A549 (cell line): ENCODE measurements at regions not wholly inside any gene's neighbourhood (a gene's known extent, or its start where the extent isn't known, plus 50 kb on each side); places are given as distances from the start of the nearest gene placed in this dataset.

Experiments
- ATAC-seq, 2 experiments: fragments of 200-7000 bp in 1 of 2; fragments of >200 bp in 1 of 2; cut with Nextera tagmentation in 1 of 2; cut with Tn5 transposase in 1 of 2; 3 replicates each; pipeline versions ENCODE4 v1.8.0 to v1.9.1; 2018 to 2020; ENCODE audit warnings: mild to moderate bottlenecking in 1 of 2, moderate library complexity in 1 of 2
- CTCF ChIA-PET: fragments of 300-600 bp; sonication (Branson Sonifier 250); formaldehyde crosslinking; extraction: SDS; loops from one replicate; lab custom pipeline; 2021; ENCODE audit warnings: antibody characterized with exemption, inconsistent platforms; lab: Yijun Ruan, JAX
- POLR2A ChIA-PET: fragments of 350-600 bp; formaldehyde crosslinking; extraction: SDS; loops from one replicate; lab custom pipeline; 2021; ENCODE audit warnings: antibody characterized with exemption, inconsistent platforms; lab: Yijun Ruan, JAX
- DNase-seq, 2 experiments: peaks; one replicate each; pipeline versions ENCODE4 v3.0.0 to v3.0.0-alpha.2; 2011 to 2016; ENCODE audit warnings: low read depth in 1 of 2, low spot score in 1 of 2
- FAIRE-seq: peaks from 2 replicates; lab custom pipeline; 2011; peaks lifted over from hg19 to GRCh38; lab: Jason Lieb, UNC
- H3K27ac ChIP-seq, 2 experiments: fragments of >200 bp; sonication (Bioruptor Twin); formaldehyde crosslinking; 3 replicates each; pipeline ENCODE4 v1.5.1; 2016 to 2017
- H3K4me1 ChIP-seq: fragments of >200 bp; sonication (Bioruptor Twin); formaldehyde crosslinking; 3 replicates; pipeline ENCODE4 v1.6.1; 2016
- H3K4me2 ChIP-seq: fragments of >200 bp; sonication (Bioruptor Twin); formaldehyde crosslinking; 3 replicates; pipeline ENCODE4 v1.6.1; 2016
- H3K4me3 ChIP-seq: fragments of >200 bp; sonication (Bioruptor Twin); formaldehyde crosslinking; 3 replicates; pipeline ENCODE4 v1.5.1; 2016
- H3K9me3 ChIP-seq: fragments of >200 bp; sonication (Bioruptor Twin); formaldehyde crosslinking; 3 replicates; pipeline ENCODE4 v1.6.1; 2016
- CBX2 ChIP-seq: fragments of 200-600 bp; sonication (generic); IDR thresholded peaks from 2 replicates; pipeline ENCODE4 v1.6.1; 2016; ENCODE audit warnings: low read depth, mild to moderate bottlenecking, borderline replicate concordance
- CBX8 ChIP-seq: fragments of 200-600 bp; sonication (generic); IDR thresholded peaks from 2 replicates; pipeline ENCODE4 v1.6.1; 2016
- CHD4 ChIP-seq: fragments of 200-600 bp; sonication (generic); IDR thresholded peaks from 2 replicates; pipeline ENCODE4 v1.6.1; 2016; ENCODE audit warnings: antibody characterized with exemption, mild to moderate bottlenecking, borderline replicate concordance
- CTCF ChIP-seq: fragments of >200 bp; sonication (Bioruptor Twin); formaldehyde crosslinking; IDR thresholded peaks from 3 replicates; pipeline ENCODE4 v1.5.1; 2016
- EHF ChIP-seq: fragments of 250-450 bp; sonication (Bioruptor Pico); IDR thresholded peaks from 2 replicates; pipeline ENCODE4 v1.5.0; 2020; ENCODE audit warnings: mild to moderate bottlenecking
- ESRRA ChIP-seq: fragments of 150-350 bp; IDR thresholded peaks from 2 replicates; pipeline ENCODE4 v1.6.1; 2014; ENCODE audit warnings: mild to moderate bottlenecking, low read length, borderline replicate concordance
- HEYL ChIP-seq: fragments of 250-450 bp; sonication (Bioruptor Pico); IDR thresholded peaks from 2 replicates; pipeline ENCODE4 v1.8.0; 2021; ENCODE audit warnings: mild to moderate bottlenecking, moderate library complexity
- HOXA7 ChIP-seq: fragments of 250-450 bp; sonication (Bioruptor Pico); IDR thresholded peaks from 2 replicates; pipeline ENCODE4 v1.5.0; 2020; ENCODE audit warnings: mild to moderate bottlenecking, moderate library complexity
- JUNB ChIP-seq: fragments of >200 bp; sonication (Bioruptor Twin); formaldehyde crosslinking; IDR thresholded peaks from 2 replicates; pipeline ENCODE4 v1.6.1; 2016
- KDM1A ChIP-seq: fragments of 200-600 bp; sonication (generic); IDR thresholded peaks from 2 replicates; pipeline ENCODE4 v1.6.1; 2016; ENCODE audit warnings: low read depth, mild to moderate bottlenecking
- MAFK ChIP-seq: fragments of 450-650 bp; IDR thresholded peaks from 2 replicates; pipeline ENCODE4 v1.6.1; 2014; ENCODE audit not compliant: partially characterized antibody
- NPAS2 ChIP-seq: fragments of 250-450 bp; sonication (Bioruptor Pico); IDR thresholded peaks from 2 replicates; pipeline ENCODE4 v1.8.0; 2022; ENCODE audit warnings: mild to moderate bottlenecking, moderate library complexity, borderline replicate concordance
- NR3C1 ChIP-seq: fragments of >200 bp; sonication (Bioruptor Twin); formaldehyde crosslinking; IDR thresholded peaks from 3 replicates; pipeline ENCODE4 v1.6.1; 2017
- POLR2AphosphoS2 ChIP-seq: conservative IDR thresholded peaks from 2 replicates; pipeline ENCODE4 v1.6.1; 2012; ENCODE audit warnings: low read length, improper control_type of control experiment, inconsistent platforms
- RAD21 ChIP-seq, 2 experiments: fragments of >200 bp in 1 of 2; sonication (Bioruptor Twin) in 1 of 2; formaldehyde crosslinking in 1 of 2; IDR thresholded peaks in 1 of 2; conservative IDR thresholded peaks in 1 of 2; 2 replicates in 1 of 2; 3 replicates in 1 of 2; pipeline ENCODE4 v1.6.1; 2012 to 2018; ENCODE audit warnings: inconsistent platforms in 1 of 2
- RARB ChIP-seq: fragments of 250-450 bp; sonication (Bioruptor Pico); IDR thresholded peaks from 2 replicates; pipeline ENCODE4 v1.8.0; 2021; ENCODE audit warnings: mild to moderate bottlenecking, moderate library complexity
- RCOR1 ChIP-seq: fragments of 150-350 bp; IDR thresholded peaks from 2 replicates; pipeline ENCODE4 v1.6.1; 2014; ENCODE audit warnings: antibody characterized with exemption, low read length, low read depth
- SREBF2 ChIP-seq: fragments of 450-650 bp; IDR thresholded peaks from 2 replicates; pipeline ENCODE4 v1.6.1; 2014; ENCODE audit warnings: mild to moderate bottlenecking, moderate library complexity
- TFCP2L1 ChIP-seq: fragments of 250-450 bp; sonication (Bioruptor Pico); IDR thresholded peaks from 2 replicates; pipeline ENCODE4 v1.5.0; 2021; ENCODE audit warnings: mild to moderate bottlenecking
- ZC3H11A ChIP-seq: fragments of 450-650 bp; IDR thresholded peaks from 2 replicates; pipeline ENCODE4 v1.6.1; 2014; ENCODE audit warnings: antibody characterized with exemption, mild to moderate bottlenecking
- ZFP36 ChIP-seq: fragments of 450-650 bp; IDR thresholded peaks from 2 replicates; pipeline ENCODE4 v1.6.1; 2014; ENCODE audit warnings: borderline replicate concordance; ENCODE audit not compliant: partially characterized antibody
- ZNF302 ChIP-seq: fragments of 250-450 bp; sonication (Bioruptor Pico); IDR thresholded peaks from 2 replicates; pipeline ENCODE4 v1.9.0; 2021; ENCODE audit warnings: inconsistent platforms, mild to moderate bottlenecking, moderate library complexity
- ZSCAN20 ChIP-seq: fragments of 250-450 bp; sonication (Bioruptor Pico); IDR thresholded peaks from 2 replicates; pipeline ENCODE4 v1.8.0; 2022; ENCODE audit warnings: mild to moderate bottlenecking, moderate library complexity
- WGBS: methylation state at CpG from one replicate; pipeline ENCODE4 v1.1.6; 2017; ENCODE audit errors: missing lambda C conversion rate; 5-methylcytosine and 5-hydroxymethylcytosine counted together
- TF ChIP-seq, protein P1 (sequence below): IDR thresholded peaks from 2 replicates; pipeline ENCODE4 v1.6.1; 2012
- TF ChIP-seq, protein P2 (sequence below): fragments of 250-450 bp; sonication (Bioruptor Pico); IDR thresholded peaks from 2 replicates; pipeline ENCODE4 v1.5.0; 2020; ENCODE audit warnings: low read depth, mild to moderate bottlenecking, moderate library complexity

DNA sequence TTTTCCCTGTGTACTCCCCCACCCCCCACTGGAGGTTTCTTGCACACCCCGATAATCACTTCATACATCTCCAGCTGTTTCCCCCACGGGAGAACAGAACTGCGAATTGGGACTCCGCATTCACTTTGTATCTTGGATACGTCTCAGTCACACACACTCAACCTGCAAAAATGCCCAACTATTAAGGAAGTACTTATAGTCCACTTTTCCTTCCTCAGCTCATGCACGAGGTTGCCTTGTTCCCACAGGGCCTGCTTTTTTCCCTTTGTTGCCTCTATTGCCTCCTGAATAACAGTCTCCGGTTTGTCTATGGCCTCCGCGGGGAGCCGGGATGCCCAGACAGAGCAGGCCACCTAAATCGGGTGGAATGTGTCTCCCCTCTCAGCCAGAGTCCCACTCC lies 282.3 kb downstream of the PYDC2 start:
- ChIA-PET CTCF (no interaction called here), POLR2A (no interaction called here)
- DNase-seq: no peak
- TF ChIP-seq NPAS2 (CRISPR knock-in tag) (no peak), CHD4 (no peak), HOXA7 (CRISPR knock-in tag) (no peak), HEYL (CRISPR knock-in tag) (no peak), CBX2 (no peak), ESRRA (no peak), RAD21 (conservative IDR thresholded peaks at IDR 0.05 in 1 of 2, IDR thresholded peaks at IDR 0.05 in 1 of 2) (no peak), EHF (CRISPR knock-in tag) (no peak), ZFP36 (no peak), JUNB (no peak), ZNF302 (CRISPR knock-in tag) (no peak), MAFK (no peak), TFCP2L1 (no peak), CTCF (no peak), KDM1A (no peak)
- TF ChIP-seq, protein P1, sequence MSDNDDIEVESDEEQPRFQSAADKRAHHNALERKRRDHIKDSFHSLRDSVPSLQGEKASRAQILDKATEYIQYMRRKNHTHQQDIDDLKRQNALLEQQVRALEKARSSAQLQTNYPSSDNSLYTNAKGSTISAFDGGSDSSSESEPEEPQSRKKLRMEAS: no peak
- TF ChIP-seq, protein P2, sequence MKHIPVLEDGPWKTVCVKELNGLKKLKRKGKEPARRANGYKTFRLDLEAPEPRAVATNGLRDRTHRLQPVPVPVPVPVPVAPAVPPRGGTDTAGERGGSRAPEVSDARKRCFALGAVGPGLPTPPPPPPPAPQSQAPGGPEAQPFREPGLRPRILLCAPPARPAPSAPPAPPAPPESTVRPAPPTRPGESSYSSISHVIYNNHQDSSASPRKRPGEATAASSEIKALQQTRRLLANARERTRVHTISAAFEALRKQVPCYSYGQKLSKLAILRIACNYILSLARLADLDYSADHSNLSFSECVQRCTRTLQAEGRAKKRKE: no peak
- Histone ChIP-seq H3K4me3 (no peak overlapping the region), H3K4me1 (0 out of 3 replicates have a peak, but pooled peaks cover 4% of the 10 kb centered on the region), H3K27ac (no peak overlapping the region; a peak in 1 of 6 replicates), H3K4me2 (no peak overlapping the region), H3K9me3 (no peaks in the 10 kb centered on the region)
- WGBS: 74% methylated on average over 9 of the region's 11 CpGs
- FAIRE-seq: no peak
- ATAC-seq: no peak

- TF ChIP-seq SREBF2 (no peak), KDM1A (no peak), MAFK (no peak), CTCF (no peak), ZSCAN20 (CRISPR knock-in tag) (no peak), RCOR1 (no peak), ZNF302 (CRISPR knock-in tag) (no peak), ZC3H11A (no peak), HOXA7 (CRISPR knock-in tag) (no peak), CBX8 (no peak), NR3C1 (no peak), POLR2AphosphoS2 (no peak), RARB (CRISPR knock-in tag) (no peak)
- TF ChIP-seq, protein P2: no peak
- WGBS: 37% methylated on average over 3 of the region's 3 CpGs
- H3K4me2 ChIP-seq: no peak overlapping the region
- ChIA-PET CTCF (no interaction called here), POLR2A (no interaction called here)
- no peaks in the 10 kb centered on the region for H3K9me3 ChIP-seq
- no peak overlapping the region for H3K4me3 ChIP-seq
- no peaks in the 10 kb centered on the region for H3K4me1 ChIP-seq
- FAIRE-seq: no peak
- DNase-seq: no peak
- H3K27ac ChIP-seq: no peak overlapping the region
- no peak for ATAC-seq
Measured at GRCh38 chr3:191750618-191751017, 289.7 kb downstream of the PYDC2 start.
